ENCODE measurements at regions not wholly inside any gene's neighbourhood (a gene's known extent, or its start where the extent isn't known, plus 50 kb on each side); places are given as distances from the start of the nearest gene placed in this dataset.

- no peak for TF ChIP-seq USF1 (IDR thresholded peaks at IDR 0.05; ENCODE audit: borderline replicate concordance, low read depth)
- TF ChIP-seq, protein P1, sequence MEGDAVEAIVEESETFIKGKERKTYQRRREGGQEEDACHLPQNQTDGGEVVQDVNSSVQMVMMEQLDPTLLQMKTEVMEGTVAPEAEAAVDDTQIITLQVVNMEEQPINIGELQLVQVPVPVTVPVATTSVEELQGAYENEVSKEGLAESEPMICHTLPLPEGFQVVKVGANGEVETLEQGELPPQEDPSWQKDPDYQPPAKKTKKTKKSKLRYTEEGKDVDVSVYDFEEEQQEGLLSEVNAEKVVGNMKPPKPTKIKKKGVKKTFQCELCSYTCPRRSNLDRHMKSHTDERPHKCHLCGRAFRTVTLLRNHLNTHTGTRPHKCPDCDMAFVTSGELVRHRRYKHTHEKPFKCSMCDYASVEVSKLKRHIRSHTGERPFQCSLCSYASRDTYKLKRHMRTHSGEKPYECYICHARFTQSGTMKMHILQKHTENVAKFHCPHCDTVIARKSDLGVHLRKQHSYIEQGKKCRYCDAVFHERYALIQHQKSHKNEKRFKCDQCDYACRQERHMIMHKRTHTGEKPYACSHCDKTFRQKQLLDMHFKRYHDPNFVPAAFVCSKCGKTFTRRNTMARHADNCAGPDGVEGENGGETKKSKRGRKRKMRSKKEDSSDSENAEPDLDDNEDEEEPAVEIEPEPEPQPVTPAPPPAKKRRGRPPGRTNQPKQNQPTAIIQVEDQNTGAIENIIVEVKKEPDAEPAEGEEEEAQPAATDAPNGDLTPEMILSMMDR (IDR thresholded peaks at IDR 0.05), result no peak
- TF ChIP-seq, protein P2, sequence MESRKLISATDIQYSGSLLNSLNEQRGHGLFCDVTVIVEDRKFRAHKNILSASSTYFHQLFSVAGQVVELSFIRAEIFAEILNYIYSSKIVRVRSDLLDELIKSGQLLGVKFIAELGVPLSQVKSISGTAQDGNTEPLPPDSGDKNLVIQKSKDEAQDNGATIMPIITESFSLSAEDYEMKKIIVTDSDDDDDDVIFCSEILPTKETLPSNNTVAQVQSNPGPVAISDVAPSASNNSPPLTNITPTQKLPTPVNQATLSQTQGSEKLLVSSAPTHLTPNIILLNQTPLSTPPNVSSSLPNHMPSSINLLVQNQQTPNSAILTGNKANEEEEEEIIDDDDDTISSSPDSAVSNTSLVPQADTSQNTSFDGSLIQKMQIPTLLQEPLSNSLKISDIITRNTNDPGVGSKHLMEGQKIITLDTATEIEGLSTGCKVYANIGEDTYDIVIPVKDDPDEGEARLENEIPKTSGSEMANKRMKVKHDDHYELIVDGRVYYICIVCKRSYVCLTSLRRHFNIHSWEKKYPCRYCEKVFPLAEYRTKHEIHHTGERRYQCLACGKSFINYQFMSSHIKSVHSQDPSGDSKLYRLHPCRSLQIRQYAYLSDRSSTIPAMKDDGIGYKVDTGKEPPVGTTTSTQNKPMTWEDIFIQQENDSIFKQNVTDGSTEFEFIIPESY (IDR thresholded peaks at IDR 0.05; ENCODE audit: borderline replicate concordance, low read depth), result no peak
- no peak for TF ChIP-seq POLR2AphosphoS5 (IDR thresholded peaks at IDR 0.05; ENCODE audit: low read depth, low read length)
- no peak for TF ChIP-seq CHD2 (IDR thresholded peaks at IDR 0.05; ENCODE audit: low read length, partially characterized antibody)
- TF ChIP-seq NFIC (IDR thresholded peaks at IDR 0.05; ENCODE audit: borderline replicate concordance), result no peak
- TF ChIP-seq, protein P3, sequence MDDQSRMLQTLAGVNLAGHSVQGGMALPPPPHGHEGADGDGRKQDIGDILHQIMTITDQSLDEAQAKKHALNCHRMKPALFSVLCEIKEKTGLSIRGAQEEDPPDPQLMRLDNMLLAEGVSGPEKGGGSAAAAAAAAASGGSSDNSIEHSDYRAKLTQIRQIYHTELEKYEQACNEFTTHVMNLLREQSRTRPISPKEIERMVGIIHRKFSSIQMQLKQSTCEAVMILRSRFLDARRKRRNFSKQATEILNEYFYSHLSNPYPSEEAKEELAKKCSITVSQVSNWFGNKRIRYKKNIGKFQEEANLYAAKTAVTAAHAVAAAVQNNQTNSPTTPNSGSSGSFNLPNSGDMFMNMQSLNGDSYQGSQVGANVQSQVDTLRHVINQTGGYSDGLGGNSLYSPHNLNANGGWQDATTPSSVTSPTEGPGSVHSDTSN (IDR thresholded peaks at IDR 0.05), result no peak
- no peak for TF ChIP-seq GATA2 (CRISPR knock-in tag; IDR thresholded peaks at IDR 0.05)
- TF ChIP-seq TEAD4 (IDR thresholded peaks at IDR 0.05; ENCODE audit: borderline replicate concordance, insufficient read depth), result no peak
- no peak for TF ChIP-seq GABPA (IDR thresholded peaks at IDR 0.05; ENCODE audit: low read depth)
- no peak for TF ChIP-seq EZH2phosphoT487 (IDR thresholded peaks at IDR 0.05; ENCODE audit: borderline replicate concordance, low read depth)
Measured at GRCh38 chr10:113347508-113347907, 205.3 kb upstream of the HABP2 start.
